Esophagus muscularis mucosa (tissue), 3 donors: ENCODE measurements at regions not wholly inside any gene's neighbourhood (a gene's known extent, or its start where the extent isn't known, plus 50 kb on each side); places are given as distances from the start of the nearest gene placed in this dataset.

ENCODE experiments used
- POLR2A ChIP-seq: fragments of 450-650 bp; IDR thresholded peaks from one replicate; pipeline ENCODE4 v1.6.1; 2017; ENCODE audit warnings: antibody characterized with exemption, moderate library complexity, mild to moderate bottlenecking, low read depth
- TF ChIP-seq, protein P1 (sequence below), 3 experiments: fragments of 200-600 bp in 2 of 3; fragments of 450-650 bp in 1 of 3; sonication (generic) in 2 of 3; IDR thresholded peaks; one replicate each; pipeline ENCODE4 v1.5.1; 2017 to 2019; ENCODE audit warnings: antibody characterized with exemption in 3 of 3, mild to moderate bottlenecking in 2 of 3, moderate library complexity in 1 of 3

- TF ChIP-seq, protein P1, sequence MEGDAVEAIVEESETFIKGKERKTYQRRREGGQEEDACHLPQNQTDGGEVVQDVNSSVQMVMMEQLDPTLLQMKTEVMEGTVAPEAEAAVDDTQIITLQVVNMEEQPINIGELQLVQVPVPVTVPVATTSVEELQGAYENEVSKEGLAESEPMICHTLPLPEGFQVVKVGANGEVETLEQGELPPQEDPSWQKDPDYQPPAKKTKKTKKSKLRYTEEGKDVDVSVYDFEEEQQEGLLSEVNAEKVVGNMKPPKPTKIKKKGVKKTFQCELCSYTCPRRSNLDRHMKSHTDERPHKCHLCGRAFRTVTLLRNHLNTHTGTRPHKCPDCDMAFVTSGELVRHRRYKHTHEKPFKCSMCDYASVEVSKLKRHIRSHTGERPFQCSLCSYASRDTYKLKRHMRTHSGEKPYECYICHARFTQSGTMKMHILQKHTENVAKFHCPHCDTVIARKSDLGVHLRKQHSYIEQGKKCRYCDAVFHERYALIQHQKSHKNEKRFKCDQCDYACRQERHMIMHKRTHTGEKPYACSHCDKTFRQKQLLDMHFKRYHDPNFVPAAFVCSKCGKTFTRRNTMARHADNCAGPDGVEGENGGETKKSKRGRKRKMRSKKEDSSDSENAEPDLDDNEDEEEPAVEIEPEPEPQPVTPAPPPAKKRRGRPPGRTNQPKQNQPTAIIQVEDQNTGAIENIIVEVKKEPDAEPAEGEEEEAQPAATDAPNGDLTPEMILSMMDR (IDR thresholded peaks at IDR 0.05) = no peak
- TF ChIP-seq POLR2A = no peak
These were observed 677.1 kb downstream of the DTWD2 start for GRCh38 chr5:118311103-118311819.
